ENCODE measurements at regions not wholly inside any gene's neighbourhood (a gene's known extent, or its start where the extent isn't known, plus 50 kb on each side); places are given as distances from the start of the nearest gene placed in this dataset.

- no peak for DNase-seq
Observed at GRCh38 chr4:117968606-117969005, 65.7 kb upstream of the NDST3 start.

GRCh38 chr4:117971403-117971802, 62.9 kb upstream of the NDST3 start:
- peak; percentile 91 for DNase-seq

DNA sequence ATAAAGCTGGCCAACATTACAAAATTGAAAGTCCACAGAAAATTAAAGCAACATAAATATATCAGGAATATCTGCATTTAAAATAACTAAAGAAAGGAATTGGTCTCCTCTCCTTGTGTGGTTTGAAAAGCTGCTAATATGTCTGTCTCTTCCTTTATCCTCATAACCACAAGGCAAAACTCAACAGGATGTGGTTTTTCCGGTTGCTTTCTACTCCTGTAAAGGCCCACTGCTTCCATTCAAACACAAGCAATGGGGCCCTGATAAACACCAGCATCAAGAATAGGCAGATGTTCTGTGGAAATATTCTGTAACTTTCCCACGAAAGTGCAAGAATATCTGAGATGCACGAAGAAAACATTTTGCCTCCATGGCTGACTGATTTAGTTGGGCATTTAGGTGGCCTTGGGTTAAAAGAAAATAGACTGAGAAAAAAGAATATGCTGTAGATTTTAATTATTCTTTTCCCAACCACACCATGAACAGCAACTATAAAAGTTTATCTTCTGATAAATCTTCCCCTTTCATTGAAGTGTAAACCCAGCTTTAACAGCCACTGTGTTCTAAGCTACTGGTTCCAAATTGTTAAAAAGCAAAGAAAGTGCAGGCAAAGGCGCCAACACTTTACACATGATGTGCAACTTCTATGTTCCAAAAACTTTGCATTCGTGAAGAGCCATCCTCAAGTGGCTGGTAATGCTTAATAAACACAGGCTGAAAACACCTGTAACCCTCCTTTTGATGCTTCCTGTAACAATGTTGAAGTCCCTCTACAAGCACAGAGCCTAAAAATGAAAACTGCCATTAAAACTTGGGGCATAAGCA, 50.5 kb upstream of the NDST3 start:
- DNase-seq = peak; percentile 67

- peak; percentile 38 for DNase-seq
Observed at GRCh38 chr4:117984366-117984680, 50.0 kb upstream of the NDST3 start.

Data from fibroblast of skin of right biceps (primary cell).